WTC11 (cell line): ENCODE measurements at regions not wholly inside any gene's neighbourhood (a gene's known extent, or its start where the extent isn't known, plus 50 kb on each side); places are given as distances from the start of the nearest gene placed in this dataset.

Experiments
- CTCF ChIP-seq: fragments of 200-600 bp; IDR thresholded peaks from 2 replicates; pipeline ENCODE4 v1.8.0; 2022; ENCODE audit warnings: antibody characterized with exemption
- GABPB1 ChIP-seq: sonication (generic); formaldehyde crosslinking; IDR thresholded peaks from 2 replicates; pipeline ENCODE4 v1.8.1; 2023; ENCODE audit warnings: mild to moderate bottlenecking, missing genetic modification reagents
- GTF2I ChIP-seq: fragments of 250-450 bp; sonication (Bioruptor Pico); conservative IDR thresholded peaks from 2 replicates; pipeline ENCODE4 v1.4.0; 2021; ENCODE audit warnings: mild to moderate bottlenecking
- IRF2 ChIP-seq: sonication (generic); formaldehyde crosslinking; IDR thresholded peaks from 2 replicates; pipeline ENCODE4 v1.8.0; 2022; ENCODE audit warnings: low read depth, missing genetic modification reagents, borderline replicate concordance

GRCh38 chr2:217077831-217078407, 218.1 kb upstream of the TNP1 start:
- no peak for TF ChIP-seq GABPB1 (CRISPR knock-in tag)
- no peak for TF ChIP-seq CTCF
- no peak for TF ChIP-seq IRF2 (CRISPR knock-in tag)
- no peak for TF ChIP-seq GTF2I
